GM12878 (cell line): ENCODE measurements at regions not wholly inside any gene's neighbourhood (a gene's known extent, or its start where the extent isn't known, plus 50 kb on each side); places are given as distances from the start of the nearest gene placed in this dataset.

Experiments used
- EP300 ChIP-seq, 2 experiments: fragments of 150-350 bp in 1 of 2; IDR thresholded peaks; 2 replicates each; pipeline ENCODE4 v1.6.1; 2011 to 2012; ENCODE audit warnings: low read depth in 2 of 2, low read length in 2 of 2, borderline replicate concordance in 1 of 2, improper control_type of control experiment in 1 of 2, inconsistent platforms in 1 of 2; ENCODE audit not compliant: control insufficient read depth in 1 of 2
- GATAD2B ChIP-seq: fragments of 450-650 bp; conservative IDR thresholded peaks from 2 replicates; pipeline ENCODE4 v1.6.1; 2017; ENCODE audit warnings: low read depth, mild to moderate bottlenecking, moderate library complexity
- MXI1 ChIP-seq: fragments of 150-350 bp; IDR thresholded peaks from 2 replicates; pipeline ENCODE4 v1.6.1; 2011; ENCODE audit warnings: low read depth, mild to moderate bottlenecking, inconsistent platforms, low read length, improper control_type of control experiment
- RFX5 ChIP-seq: IDR thresholded peaks from 2 replicates; pipeline ENCODE4 v1.6.1; 2011; ENCODE audit warnings: low read depth, low read length, improper control_type of control experiment
- TCF12 ChIP-seq: IDR thresholded peaks from 2 replicates; pipeline ENCODE4 v1.6.1; 2011; ENCODE audit warnings: low read depth, mild to moderate bottlenecking, low read length
- TF ChIP-seq, protein P1 (sequence below), 3 experiments: IDR thresholded peaks in 2 of 3; conservative IDR thresholded peaks in 1 of 3; 2 replicates each; pipeline ENCODE4 v1.5.1; 2011; ENCODE audit warnings: low read depth in 3 of 3, low read length in 3 of 3, mild to moderate bottlenecking in 3 of 3, control low read depth in 2 of 3, moderate library complexity in 2 of 3, inconsistent platforms in 1 of 3, mixed read lengths in 1 of 3; ENCODE audit not compliant: control insufficient read depth in 2 of 3, insufficient read depth in 1 of 3; ENCODE audit errors: extremely low read depth in 1 of 3
- TF ChIP-seq, protein P2 (sequence below): IDR thresholded peaks from 2 replicates; pipeline ENCODE4 v1.6.1; 2012; ENCODE audit warnings: mild to moderate bottlenecking, low read depth, low read length
- TF ChIP-seq, protein P3 (sequence below): fragments of 450-650 bp; IDR thresholded peaks from 2 replicates; pipeline ENCODE4 v1.6.1; 2017; ENCODE audit warnings: mild to moderate bottlenecking

GRCh38 chr2:128566671-128567070 is 248.0 kb upstream of the HS6ST1 start:
- TF ChIP-seq, protein P1, sequence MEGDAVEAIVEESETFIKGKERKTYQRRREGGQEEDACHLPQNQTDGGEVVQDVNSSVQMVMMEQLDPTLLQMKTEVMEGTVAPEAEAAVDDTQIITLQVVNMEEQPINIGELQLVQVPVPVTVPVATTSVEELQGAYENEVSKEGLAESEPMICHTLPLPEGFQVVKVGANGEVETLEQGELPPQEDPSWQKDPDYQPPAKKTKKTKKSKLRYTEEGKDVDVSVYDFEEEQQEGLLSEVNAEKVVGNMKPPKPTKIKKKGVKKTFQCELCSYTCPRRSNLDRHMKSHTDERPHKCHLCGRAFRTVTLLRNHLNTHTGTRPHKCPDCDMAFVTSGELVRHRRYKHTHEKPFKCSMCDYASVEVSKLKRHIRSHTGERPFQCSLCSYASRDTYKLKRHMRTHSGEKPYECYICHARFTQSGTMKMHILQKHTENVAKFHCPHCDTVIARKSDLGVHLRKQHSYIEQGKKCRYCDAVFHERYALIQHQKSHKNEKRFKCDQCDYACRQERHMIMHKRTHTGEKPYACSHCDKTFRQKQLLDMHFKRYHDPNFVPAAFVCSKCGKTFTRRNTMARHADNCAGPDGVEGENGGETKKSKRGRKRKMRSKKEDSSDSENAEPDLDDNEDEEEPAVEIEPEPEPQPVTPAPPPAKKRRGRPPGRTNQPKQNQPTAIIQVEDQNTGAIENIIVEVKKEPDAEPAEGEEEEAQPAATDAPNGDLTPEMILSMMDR (IDR thresholded peaks at IDR 0.05 in 2 of 3, conservative IDR thresholded peaks at IDR 0.05 in 1 of 3; ENCODE audit: control insufficient read depth in 2 of 3, extremely low read depth in 1 of 3, insufficient read depth in 1 of 3, low read depth in 3 of 3, low read length in 3 of 3), result no peak
- TF ChIP-seq, protein P2, sequence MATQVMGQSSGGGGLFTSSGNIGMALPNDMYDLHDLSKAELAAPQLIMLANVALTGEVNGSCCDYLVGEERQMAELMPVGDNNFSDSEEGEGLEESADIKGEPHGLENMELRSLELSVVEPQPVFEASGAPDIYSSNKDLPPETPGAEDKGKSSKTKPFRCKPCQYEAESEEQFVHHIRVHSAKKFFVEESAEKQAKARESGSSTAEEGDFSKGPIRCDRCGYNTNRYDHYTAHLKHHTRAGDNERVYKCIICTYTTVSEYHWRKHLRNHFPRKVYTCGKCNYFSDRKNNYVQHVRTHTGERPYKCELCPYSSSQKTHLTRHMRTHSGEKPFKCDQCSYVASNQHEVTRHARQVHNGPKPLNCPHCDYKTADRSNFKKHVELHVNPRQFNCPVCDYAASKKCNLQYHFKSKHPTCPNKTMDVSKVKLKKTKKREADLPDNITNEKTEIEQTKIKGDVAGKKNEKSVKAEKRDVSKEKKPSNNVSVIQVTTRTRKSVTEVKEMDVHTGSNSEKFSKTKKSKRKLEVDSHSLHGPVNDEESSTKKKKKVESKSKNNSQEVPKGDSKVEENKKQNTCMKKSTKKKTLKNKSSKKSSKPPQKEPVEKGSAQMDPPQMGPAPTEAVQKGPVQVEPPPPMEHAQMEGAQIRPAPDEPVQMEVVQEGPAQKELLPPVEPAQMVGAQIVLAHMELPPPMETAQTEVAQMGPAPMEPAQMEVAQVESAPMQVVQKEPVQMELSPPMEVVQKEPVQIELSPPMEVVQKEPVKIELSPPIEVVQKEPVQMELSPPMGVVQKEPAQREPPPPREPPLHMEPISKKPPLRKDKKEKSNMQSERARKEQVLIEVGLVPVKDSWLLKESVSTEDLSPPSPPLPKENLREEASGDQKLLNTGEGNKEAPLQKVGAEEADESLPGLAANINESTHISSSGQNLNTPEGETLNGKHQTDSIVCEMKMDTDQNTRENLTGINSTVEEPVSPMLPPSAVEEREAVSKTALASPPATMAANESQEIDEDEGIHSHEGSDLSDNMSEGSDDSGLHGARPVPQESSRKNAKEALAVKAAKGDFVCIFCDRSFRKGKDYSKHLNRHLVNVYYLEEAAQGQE, result no peak
- TF ChIP-seq GATAD2B (no peak), MXI1 (no peak), RFX5 (no peak), TCF12 (no peak), EP300 (IDR thresholded peaks at IDR 0.05; ENCODE audit: borderline replicate concordance in 1 of 2, control insufficient read depth in 1 of 2, low read depth in 2 of 2, low read length in 2 of 2) (no peak)
- TF ChIP-seq, protein P3, sequence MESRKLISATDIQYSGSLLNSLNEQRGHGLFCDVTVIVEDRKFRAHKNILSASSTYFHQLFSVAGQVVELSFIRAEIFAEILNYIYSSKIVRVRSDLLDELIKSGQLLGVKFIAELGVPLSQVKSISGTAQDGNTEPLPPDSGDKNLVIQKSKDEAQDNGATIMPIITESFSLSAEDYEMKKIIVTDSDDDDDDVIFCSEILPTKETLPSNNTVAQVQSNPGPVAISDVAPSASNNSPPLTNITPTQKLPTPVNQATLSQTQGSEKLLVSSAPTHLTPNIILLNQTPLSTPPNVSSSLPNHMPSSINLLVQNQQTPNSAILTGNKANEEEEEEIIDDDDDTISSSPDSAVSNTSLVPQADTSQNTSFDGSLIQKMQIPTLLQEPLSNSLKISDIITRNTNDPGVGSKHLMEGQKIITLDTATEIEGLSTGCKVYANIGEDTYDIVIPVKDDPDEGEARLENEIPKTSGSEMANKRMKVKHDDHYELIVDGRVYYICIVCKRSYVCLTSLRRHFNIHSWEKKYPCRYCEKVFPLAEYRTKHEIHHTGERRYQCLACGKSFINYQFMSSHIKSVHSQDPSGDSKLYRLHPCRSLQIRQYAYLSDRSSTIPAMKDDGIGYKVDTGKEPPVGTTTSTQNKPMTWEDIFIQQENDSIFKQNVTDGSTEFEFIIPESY, result no peak
